ENCODE measurements at regions not wholly inside any gene's neighbourhood (a gene's known extent, or its start where the extent isn't known, plus 50 kb on each side); places are given as distances from the start of the nearest gene placed in this dataset.
A peak's percentile ranks its signal among the peaks of the same experiment; 100 is the strongest.

DNA sequence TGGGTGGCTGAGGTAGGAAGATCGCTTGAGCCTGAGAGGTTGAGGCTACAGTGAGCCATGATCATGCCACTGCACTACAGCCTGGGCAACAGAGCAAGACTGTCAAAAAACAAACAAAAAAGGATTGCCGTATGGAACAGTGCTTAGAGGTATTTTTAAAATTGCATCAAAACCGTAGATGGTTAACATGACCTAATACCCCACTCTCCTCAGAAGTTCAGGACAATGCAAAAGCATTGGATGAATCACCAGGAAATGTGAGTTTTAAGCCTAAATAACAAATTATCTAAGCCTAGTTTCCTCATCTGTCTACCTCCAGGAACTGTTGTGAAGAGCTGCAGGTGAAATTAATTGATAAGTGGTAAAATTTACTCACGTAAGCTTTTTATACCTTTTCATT, 123.8 kb upstream of the ID4 start (continued):
- TF ChIP-seq, protein P1, sequence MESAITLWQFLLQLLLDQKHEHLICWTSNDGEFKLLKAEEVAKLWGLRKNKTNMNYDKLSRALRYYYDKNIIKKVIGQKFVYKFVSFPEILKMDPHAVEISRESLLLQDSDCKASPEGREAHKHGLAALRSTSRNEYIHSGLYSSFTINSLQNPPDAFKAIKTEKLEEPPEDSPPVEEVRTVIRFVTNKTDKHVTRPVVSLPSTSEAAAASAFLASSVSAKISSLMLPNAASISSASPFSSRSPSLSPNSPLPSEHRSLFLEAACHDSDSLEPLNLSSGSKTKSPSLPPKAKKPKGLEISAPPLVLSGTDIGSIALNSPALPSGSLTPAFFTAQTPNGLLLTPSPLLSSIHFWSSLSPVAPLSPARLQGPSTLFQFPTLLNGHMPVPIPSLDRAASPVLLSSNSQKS (CRISPR knock-in tag; IDR thresholded peaks at IDR 0.05) = no peak
- no peak for TF ChIP-seq ZNF589 (CRISPR knock-in tag; IDR thresholded peaks at IDR 0.05; ENCODE audit: low read depth)
- TF ChIP-seq NR3C1 (CRISPR knock-in tag; IDR thresholded peaks at IDR 0.05) = no peak

DNA sequence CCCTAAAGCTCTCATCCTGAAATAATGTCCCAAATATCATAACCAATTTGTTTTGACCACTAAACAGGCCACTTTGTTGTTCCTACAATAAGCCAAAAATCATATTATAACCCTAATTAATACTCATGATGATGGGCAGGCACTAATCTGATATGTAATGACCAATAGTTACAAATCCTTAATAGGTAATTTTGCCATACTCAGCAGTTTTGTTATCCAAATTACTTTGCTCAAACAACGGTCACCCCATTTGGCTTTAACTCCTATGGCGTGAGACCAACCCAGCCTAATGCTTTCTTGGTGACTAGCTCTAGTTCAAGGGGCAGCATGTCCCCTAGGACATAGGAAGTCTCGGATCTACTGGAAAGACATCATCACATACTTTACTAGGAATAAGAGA, 123.2 kb upstream of the ID4 start:
- Histone ChIP-seq H4K20me1 (replicated peaks; ENCODE audit: control insufficient read depth, insufficient read depth, low read length) (no peaks in the 10 kb centered on the region), H3K27me3 (ENCODE audit: control insufficient read depth in 2 of 2, insufficient read depth in 2 of 2, low read length in 2 of 2) (no peaks in the 10 kb centered on the region), H3K79me2 (ENCODE audit: control insufficient read depth, insufficient read depth, low read length) (no peaks in the 10 kb centered on the region), H3K4me3 (no peak overlapping the region), H2AFZ (ENCODE audit: low read depth, low read length) (no peak overlapping the region), H3K27ac (ENCODE audit: extremely low read depth, low read depth, low read length) (no peak overlapping the region), H3K9me1 (ENCODE audit: control insufficient read depth, insufficient read depth, low read length) (no peaks in the 10 kb centered on the region), H3K4me1 (replicated peaks in 1 of 2; ENCODE audit: control insufficient read depth in 2 of 2, insufficient read depth in 2 of 2, low read length in 2 of 2) (no peaks in the 10 kb centered on the region), H3K9ac (ENCODE audit: insufficient read depth in 1 of 2, low read depth in 2 of 2, low read length in 2 of 2) (no peak overlapping the region), H3K4me2 (ENCODE audit: insufficient read depth, low read length) (no peak overlapping the region), H3K36me3 (ENCODE audit: control insufficient read depth, insufficient read depth, low read length) (no peaks in the 10 kb centered on the region), H3K9me3 (replicated peaks; ENCODE audit: control insufficient read depth, insufficient read depth, low read depth, low read length) (no peaks in the 10 kb centered on the region)
- intact Hi-C loops (cut with micrococcal nuclease) = no loop called here
- WGBS (ENCODE audit: insufficient coverage, low coverage, missing lambda C conversion rate) = 2% methylated on average over 3 of the region's 3 CpGs
- no peak for FAIRE-seq
- ChIA-PET POLR2A (interaction anchor here (0.6 kb wide), 1 partner anchor 10 kb away, joined by 3 read pairs; no protein-coding TSS in a partner anchor), CTCF (ENCODE audit: low intra/inter-chr PET ratio) (no interaction called here)
- in situ Hi-C loops (cut with MboI) = no loop called here
- ATAC-seq = no peak
- no TSS peak for BruUV-seq (replicated peaks)
- DNase-seq (ENCODE audit: extremely low read depth in 1 of 4, low spot score in 3 of 4) = no peak
- TF ChIP-seq GATAD2B (IDR thresholded peaks at IDR 0.05; ENCODE audit: borderline replicate concordance) (no peak), C11orf30 (IDR thresholded peaks at IDR 0.05; ENCODE audit: low read depth) (peak; percentile 74), CSDE1 (IDR thresholded peaks at IDR 0.05) (no peak), ERF (CRISPR knock-in tag; IDR thresholded peaks at IDR 0.05) (no peak), ELF4 (CRISPR knock-in tag; IDR thresholded peaks at IDR 0.05) (no peak), MAFF (IDR thresholded peaks at IDR 0.05; ENCODE audit: low read length) (peak; percentile 92), HDAC3 (IDR thresholded peaks at IDR 0.05; ENCODE audit: borderline replicate concordance, partially characterized antibody) (no peak)
- TF ChIP-seq, protein P2, sequence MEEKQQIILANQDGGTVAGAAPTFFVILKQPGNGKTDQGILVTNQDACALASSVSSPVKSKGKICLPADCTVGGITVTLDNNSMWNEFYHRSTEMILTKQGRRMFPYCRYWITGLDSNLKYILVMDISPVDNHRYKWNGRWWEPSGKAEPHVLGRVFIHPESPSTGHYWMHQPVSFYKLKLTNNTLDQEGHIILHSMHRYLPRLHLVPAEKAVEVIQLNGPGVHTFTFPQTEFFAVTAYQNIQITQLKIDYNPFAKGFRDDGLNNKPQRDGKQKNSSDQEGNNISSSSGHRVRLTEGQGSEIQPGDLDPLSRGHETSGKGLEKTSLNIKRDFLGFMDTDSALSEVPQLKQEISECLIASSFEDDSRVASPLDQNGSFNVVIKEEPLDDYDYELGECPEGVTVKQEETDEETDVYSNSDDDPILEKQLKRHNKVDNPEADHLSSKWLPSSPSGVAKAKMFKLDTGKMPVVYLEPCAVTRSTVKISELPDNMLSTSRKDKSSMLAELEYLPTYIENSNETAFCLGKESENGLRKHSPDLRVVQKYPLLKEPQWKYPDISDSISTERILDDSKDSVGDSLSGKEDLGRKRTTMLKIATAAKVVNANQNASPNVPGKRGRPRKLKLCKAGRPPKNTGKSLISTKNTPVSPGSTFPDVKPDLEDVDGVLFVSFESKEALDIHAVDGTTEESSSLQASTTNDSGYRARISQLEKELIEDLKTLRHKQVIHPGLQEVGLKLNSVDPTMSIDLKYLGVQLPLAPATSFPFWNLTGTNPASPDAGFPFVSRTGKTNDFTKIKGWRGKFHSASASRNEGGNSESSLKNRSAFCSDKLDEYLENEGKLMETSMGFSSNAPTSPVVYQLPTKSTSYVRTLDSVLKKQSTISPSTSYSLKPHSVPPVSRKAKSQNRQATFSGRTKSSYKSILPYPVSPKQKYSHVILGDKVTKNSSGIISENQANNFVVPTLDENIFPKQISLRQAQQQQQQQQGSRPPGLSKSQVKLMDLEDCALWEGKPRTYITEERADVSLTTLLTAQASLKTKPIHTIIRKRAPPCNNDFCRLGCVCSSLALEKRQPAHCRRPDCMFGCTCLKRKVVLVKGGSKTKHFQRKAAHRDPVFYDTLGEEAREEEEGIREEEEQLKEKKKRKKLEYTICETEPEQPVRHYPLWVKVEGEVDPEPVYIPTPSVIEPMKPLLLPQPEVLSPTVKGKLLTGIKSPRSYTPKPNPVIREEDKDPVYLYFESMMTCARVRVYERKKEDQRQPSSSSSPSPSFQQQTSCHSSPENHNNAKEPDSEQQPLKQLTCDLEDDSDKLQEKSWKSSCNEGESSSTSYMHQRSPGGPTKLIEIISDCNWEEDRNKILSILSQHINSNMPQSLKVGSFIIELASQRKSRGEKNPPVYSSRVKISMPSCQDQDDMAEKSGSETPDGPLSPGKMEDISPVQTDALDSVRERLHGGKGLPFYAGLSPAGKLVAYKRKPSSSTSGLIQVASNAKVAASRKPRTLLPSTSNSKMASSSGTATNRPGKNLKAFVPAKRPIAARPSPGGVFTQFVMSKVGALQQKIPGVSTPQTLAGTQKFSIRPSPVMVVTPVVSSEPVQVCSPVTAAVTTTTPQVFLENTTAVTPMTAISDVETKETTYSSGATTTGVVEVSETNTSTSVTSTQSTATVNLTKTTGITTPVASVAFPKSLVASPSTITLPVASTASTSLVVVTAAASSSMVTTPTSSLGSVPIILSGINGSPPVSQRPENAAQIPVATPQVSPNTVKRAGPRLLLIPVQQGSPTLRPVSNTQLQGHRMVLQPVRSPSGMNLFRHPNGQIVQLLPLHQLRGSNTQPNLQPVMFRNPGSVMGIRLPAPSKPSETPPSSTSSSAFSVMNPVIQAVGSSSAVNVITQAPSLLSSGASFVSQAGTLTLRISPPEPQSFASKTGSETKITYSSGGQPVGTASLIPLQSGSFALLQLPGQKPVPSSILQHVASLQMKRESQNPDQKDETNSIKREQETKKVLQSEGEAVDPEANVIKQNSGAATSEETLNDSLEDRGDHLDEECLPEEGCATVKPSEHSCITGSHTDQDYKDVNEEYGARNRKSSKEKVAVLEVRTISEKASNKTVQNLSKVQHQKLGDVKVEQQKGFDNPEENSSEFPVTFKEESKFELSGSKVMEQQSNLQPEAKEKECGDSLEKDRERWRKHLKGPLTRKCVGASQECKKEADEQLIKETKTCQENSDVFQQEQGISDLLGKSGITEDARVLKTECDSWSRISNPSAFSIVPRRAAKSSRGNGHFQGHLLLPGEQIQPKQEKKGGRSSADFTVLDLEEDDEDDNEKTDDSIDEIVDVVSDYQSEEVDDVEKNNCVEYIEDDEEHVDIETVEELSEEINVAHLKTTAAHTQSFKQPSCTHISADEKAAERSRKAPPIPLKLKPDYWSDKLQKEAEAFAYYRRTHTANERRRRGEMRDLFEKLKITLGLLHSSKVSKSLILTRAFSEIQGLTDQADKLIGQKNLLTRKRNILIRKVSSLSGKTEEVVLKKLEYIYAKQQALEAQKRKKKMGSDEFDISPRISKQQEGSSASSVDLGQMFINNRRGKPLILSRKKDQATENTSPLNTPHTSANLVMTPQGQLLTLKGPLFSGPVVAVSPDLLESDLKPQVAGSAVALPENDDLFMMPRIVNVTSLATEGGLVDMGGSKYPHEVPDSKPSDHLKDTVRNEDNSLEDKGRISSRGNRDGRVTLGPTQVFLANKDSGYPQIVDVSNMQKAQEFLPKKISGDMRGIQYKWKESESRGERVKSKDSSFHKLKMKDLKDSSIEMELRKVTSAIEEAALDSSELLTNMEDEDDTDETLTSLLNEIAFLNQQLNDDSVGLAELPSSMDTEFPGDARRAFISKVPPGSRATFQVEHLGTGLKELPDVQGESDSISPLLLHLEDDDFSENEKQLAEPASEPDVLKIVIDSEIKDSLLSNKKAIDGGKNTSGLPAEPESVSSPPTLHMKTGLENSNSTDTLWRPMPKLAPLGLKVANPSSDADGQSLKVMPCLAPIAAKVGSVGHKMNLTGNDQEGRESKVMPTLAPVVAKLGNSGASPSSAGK (IDR thresholded peaks at IDR 0.05) = no peak
